ENCODE measurements at regions not wholly inside any gene's neighbourhood (a gene's known extent, or its start where the extent isn't known, plus 50 kb on each side); places are given as distances from the start of the nearest gene placed in this dataset.
A peak's percentile ranks its signal among the peaks of the same experiment; 100 is the strongest.

DNA sequence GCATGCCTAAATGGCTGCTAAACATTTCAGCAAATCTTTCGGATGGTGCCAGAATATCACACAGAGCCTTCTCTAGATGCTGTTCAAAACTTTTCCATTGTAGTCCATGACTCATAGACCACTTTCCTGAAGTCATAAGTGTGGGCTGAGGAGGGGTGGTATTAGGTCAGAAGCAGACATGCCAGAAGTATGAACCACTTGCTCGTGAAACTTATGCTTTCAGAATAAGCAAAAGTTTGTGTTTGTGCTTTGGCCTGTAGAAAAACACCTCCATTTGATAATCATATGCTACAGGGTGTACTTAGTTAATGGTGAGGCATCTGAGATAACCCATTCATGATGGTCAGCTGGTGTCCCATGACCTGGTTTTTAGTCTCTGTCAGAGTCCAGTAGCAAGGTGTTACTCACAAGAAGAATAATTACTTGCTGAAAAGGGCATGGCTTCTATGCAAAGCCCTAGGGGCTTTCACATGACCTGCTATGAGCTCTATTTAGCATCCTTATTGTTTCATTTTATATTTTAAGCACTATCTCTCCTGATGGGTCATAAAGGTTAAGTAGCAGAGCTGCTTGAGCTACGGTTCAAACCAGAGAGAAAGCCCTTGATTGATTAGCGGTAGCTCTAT lies 183.1 kb upstream of the IVNS1ABP start:
- peak in 1 of 3 donors; percentile 1 for DNase-seq (ENCODE audit: low read depth in 3 of 3)

DNA sequence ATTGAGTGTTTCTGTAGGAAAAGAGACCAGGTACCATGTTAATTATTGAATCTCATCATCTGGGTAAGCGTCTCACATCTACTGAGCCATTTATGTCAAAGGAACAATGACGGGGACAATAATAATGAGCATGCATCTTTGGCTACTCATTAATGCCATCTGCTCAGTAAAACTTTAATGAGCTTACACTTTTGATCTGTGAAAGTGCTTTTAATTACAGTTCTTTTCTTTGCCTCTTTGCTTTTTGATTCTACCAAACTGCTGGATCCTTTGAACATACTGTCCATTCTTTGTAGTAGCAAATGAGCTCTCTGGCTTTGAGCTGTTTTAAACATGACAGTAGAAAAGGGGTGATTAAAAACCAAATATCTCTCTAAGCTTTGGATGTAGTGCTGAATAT lies 181.2 kb upstream of the IVNS1ABP start:
- no peak for DNase-seq (ENCODE audit: low read depth in 3 of 3)

DNA sequence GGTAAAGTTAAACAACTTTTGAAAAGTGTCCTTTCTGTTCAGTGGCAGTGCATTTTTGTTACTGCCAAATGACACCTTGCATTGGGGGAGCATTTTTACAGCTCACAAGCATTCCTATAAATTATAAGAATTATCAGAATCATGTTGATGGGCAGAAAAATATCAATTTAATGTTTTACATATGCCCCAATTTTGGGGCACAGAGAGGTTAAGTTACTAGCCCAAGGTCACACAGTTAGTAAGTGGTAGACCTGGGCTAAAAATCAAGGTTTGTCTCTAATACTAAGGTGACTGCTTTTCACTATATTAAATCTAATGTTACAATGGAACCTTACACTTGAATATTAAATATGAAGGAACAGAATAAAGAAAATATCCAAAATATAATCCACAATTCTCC lies 180.1 kb upstream of the IVNS1ABP start:
- no peak for DNase-seq (ENCODE audit: low read depth in 3 of 3)

DNA sequence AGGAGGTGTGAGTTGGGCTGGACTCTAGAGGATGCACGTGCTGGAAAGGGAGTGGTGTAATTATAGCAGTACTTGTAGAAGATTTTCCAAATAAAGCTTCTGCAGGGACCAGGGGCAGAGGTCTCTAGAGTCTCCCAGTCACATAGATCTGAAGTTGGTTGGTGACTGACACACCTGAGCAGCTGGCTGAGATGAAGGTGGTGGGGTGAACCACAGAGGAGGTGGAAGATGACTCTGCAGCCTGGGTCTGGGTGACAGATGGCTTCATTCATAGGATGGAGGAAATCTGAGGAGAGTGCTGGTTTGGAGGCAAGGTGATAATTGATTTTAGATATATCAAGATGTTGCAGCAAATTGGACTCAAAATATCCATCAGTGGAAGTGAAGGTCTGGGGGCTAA lies 178.9 kb upstream of the IVNS1ABP start:
- no peak for DNase-seq (ENCODE audit: low read depth in 3 of 3)

DNA sequence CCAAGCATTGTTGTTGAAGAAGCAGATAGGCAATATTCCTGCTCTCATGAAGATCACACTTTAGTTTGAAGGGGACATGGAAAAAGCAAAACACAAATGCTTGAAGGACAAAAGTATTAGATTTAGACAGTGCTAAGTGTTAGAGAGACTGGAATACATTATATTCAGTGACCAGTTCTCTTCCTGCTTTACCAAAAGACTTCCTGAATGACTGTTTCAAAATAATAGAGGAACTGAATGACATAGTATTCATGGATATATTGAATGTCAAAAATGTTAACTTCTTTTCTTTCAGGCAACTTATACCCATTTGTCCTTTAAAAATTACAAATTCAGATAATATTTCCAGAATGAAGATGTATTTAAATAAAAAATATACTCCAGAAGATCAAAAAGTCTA lies 178.0 kb upstream of the IVNS1ABP start:
- DNase-seq (ENCODE audit: low read depth in 3 of 3) = no peak

DNA sequence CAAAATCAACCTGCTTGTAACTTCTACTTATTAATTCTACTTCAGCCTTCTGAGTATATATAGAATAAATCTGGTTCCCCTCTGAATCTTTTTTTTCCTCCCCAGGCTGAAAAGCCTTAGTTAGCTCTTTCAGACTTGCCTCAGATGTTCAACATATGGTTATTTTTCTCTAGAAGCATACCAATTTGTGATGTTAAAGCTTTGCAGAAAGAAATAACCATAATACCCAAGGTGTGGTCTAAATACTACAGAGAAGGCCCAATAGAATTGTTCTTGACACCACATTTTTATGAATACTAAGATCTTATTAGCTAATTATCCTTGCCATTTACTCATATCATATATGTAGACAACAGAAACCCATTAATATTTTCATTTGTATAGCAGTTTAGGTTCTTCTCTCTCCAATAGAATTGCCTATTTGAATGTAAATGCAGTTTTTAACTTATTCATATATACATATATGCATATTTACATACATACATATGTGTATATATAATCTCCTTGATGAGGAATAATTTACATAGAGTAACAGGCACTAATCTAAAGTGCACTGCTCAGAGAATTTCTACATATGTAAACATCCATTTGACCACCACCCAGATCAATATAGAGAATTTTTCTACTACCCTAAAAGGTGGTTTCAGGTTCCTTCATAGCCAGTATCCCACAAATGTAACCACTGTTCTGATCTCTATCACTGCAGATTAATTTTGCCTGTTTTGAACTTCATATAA lies 175.2 kb upstream of the IVNS1ABP start:
- no peak for DNase-seq (ENCODE audit: low read depth in 3 of 3)

DNA sequence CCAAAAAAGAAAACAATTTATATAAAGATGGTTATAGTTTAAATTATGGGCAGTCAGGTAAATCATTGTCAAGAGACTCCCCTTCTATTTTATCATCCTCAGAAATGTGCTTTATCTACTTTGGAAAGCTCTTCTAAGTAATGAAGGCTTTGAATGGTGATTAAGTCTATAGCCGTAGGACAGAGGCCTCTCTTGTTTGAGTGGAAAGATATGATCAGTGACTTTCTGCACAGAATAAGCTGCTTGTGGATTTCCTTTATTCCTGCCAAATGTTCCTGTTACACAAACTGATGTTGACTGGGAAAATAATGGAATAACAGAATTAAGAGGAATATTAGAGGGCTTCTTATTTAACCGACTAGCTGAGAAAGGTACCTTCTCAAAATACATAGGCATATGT lies 174.6 kb upstream of the IVNS1ABP start:
- DNase-seq (ENCODE audit: low read depth in 3 of 3) = no peak

DNA sequence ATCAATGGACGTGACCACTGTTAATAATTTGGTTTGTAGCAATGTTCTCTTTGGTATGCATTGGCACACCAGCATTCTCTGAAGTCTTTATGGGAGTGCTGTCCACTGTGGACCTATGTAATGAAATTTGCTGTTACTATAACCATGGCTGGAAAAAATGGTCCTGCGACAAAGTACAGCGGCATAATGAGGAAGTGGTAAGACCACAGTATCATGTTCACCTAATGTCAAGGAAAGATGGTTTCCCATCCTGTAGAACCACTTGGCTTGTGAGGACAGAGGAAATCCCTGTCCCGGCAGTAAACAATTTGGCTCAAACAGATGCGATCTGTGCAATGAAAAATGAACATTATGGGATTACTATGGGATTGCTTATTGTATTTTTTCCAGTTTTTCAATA lies 173.9 kb upstream of the IVNS1ABP start:
- DNase-seq (ENCODE audit: low read depth in 3 of 3) = no peak

DNA sequence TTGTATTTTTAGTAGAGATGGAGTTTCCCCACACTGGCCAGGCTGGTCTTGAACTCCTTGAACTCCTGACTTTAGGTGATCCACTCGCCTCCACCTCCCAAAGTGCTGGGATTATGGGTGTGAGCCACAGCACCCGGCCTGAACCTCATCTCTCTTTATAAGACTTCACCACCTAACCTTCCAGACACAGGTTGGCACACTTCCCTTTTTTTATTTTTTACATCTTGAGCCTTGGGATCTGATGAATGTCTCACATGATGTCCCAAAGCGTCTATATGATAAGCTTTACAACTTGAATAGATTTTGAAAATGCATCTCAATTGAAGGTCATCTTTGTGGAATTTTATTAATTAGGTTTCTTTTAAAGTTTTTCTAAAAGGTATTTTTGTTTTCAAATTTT lies 172.4 kb upstream of the IVNS1ABP start:
- DNase-seq (ENCODE audit: low read depth in 3 of 3) = no peak

DNA sequence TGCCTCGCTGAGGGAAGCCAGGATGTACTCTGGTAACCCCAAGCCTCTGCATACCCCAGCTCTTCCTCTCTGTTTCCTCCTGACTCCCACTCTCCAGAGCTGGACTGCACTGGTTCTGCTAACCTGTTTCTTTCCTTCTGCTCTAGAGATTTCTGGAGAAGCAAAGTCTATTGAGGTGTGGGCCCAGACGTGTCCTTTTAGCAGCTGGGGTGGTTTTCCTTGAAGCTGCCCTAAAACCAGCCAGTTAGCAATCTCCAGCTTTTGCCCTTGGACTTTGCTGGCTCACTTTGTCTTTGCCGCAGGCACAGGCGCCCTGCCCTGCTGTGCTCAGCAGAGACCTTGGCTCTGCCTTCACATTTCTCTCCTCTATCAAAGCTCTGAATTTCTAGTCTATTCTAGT lies 171.8 kb upstream of the IVNS1ABP start:
- no peak for DNase-seq (ENCODE audit: low read depth in 3 of 3)

DNA sequence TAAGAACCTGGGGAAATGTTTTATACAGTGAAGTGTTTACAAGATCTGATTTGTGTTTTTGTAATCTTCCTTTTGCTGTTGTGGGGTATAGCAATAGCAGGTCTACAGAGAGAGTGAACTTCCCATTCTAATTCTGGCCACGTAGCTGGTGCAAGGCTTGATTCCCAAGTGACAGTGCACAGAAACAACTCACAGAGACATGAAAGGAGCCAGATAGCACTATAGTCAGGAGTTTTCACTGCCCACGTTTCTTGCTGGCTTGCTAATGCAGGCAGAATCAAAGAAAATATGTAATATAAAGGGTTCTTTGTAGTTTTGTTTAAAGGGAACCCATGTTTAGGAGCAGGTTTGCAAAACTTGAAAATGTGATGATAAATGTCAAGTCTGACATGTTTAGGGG lies 170.9 kb upstream of the IVNS1ABP start:
- no peak for DNase-seq (ENCODE audit: low read depth in 3 of 3)

DNA sequence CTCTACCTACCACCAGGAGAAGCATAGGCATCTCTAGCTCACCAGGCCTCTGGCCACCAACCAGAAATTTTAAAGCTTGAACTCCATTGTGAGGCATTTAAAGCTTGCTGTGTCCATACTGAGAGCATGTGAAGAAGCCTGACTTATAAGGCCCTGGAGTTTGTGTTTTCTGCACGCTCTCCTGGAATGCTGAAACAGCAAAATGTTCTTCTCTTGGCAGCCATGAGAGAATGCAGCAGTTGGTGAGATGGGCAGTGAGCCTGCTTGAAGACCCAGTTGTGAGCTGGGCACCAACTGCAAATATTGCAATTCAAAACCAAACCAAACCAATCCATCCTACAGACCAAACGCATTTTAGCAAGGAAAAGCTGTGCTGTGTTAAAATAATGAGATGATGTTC lies 170.0 kb upstream of the IVNS1ABP start:
- DNase-seq (ENCODE audit: low read depth in 3 of 3) = no peak

DNA sequence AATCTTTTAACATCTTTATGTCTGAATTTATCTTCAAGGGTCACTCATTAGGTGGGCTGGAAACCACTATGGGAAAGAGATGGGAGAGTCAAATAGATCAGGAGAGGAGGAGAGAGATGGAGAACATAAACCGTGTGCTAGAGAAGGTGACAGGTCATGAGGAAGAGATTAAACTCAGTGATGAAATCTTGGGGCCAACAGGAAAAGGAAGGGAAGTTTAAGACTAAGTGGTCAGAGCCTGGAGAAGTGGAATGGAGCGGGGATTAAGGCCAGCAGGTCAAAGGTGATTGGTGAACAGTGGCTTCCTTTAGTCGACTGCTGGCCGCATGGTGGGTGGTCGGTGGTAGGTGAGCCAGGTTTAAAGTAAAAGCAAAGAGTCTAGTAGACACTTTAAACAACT lies 169.3 kb upstream of the IVNS1ABP start:
- DNase-seq (ENCODE audit: low read depth in 3 of 3) = no peak

DNA sequence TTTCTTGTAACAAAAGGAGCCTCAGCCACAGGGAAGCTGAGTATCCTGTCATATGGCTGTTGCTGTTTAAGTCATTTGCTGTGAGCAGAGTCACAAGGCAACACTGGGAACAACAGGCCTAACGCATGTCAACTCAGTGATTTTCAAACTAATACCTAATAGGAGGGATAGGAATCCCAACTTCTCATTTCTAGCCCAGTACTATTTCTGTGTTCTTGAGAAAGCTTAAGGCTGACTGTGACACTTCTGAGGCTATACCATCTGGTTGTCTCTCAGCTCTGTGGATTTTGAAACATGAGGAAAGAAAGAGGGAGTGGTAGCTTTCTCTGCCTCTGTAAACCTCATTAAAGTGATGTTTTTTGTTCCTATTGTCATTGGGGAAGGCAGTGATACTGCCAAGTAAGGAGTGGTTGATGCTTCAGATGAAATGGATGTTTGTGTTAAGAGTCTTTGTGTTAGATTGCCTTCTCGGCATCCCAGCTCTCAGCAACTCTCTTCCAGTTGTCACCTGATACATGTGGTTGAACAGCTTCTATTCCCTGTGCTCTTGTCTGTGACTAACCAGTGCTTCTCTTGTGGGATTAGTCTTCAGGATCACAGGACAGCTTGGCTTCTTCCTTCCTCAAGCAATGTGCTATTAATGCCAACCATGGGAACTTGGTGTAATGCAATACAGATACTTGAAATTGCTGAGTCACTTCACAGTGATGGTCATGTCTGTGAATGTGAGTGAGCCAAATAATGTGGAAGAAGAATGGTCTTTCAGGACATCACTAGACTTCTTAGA lies 166.8 kb upstream of the IVNS1ABP start:
- DNase-seq (ENCODE audit: low read depth in 3 of 3) = no peak

DNA sequence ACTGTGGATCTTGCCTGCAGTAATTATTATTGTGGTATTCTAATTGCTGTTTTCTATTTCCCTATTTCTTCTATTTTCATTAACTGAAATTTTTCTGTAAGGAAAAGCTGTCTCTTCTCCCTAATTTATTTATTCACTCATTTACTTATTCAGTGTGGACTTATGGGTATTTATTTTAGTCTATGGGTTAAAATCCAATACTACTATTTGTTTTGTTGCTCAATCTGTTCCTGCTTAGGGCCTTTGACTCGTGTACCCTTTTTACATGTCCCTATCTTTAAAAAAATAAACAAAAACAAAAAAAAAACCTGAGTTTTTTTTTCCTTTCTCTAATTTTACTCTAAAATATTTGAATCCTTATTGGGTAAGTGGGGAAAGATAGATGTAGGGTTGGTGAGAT lies 166.2 kb upstream of the IVNS1ABP start:
- no peak for DNase-seq (ENCODE audit: low read depth in 3 of 3)

DNA sequence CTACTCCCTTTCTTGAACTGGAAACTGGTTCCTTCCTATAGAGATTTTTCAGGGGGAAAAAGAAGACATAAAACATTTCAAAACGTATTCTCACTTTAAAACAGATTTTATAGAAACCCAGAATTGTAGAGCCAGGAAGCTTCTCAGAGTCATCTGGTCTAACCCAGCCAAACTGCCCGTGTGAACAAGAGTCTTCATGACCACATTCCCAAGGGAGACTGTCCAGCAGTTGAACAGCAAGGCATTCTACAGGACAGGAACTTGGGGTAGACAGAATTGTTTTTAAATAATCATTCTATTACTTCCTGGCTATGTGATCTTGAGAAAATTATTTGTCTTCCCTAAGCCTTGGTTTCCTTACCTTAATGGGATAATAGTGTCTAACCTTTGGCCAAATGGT lies 163.5 kb upstream of the IVNS1ABP start:
- DNase-seq (ENCODE audit: low read depth in 3 of 3) = no peak

DNA sequence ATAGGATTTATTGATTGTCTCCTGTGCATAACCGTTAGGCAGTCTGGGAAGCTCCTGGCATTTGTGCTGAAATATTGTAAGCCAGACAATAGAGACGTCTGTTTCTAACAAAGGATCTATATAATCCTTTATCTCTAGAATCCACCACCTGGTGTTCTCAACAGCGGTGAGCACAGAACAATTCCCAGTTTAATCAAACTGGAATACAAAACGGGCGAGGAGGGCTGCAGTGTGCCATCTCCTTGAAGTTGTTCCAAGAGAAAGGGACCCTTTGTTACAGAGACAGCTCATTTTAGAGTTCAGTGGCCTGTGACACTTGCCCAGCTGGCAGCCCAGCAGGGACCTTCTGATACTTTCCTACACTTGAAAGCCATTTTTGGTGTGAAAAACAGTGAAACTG lies 162.8 kb upstream of the IVNS1ABP start:
- no peak for DNase-seq (ENCODE audit: low read depth in 3 of 3)

DNA sequence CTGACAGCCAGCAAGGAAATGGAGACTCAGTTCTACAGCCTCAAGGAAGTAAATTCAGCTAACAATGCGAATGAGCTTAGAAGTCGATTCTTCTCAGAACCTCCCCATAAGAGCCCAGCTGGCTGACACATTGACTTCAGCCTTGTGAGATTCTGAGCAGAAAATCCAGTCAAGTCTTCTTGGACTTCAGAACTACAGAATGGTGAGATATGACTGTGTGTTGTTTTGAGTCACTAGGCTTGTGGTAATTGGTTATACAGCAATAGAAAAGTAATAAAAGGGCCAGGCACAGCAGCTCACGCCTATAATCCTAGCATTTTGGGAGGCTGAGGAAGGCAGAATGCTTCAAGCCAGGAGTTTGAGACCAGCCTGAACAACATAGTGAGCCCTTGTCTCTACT lies 161.8 kb upstream of the IVNS1ABP start:
- no peak for DNase-seq (ENCODE audit: low read depth in 3 of 3)

DNA sequence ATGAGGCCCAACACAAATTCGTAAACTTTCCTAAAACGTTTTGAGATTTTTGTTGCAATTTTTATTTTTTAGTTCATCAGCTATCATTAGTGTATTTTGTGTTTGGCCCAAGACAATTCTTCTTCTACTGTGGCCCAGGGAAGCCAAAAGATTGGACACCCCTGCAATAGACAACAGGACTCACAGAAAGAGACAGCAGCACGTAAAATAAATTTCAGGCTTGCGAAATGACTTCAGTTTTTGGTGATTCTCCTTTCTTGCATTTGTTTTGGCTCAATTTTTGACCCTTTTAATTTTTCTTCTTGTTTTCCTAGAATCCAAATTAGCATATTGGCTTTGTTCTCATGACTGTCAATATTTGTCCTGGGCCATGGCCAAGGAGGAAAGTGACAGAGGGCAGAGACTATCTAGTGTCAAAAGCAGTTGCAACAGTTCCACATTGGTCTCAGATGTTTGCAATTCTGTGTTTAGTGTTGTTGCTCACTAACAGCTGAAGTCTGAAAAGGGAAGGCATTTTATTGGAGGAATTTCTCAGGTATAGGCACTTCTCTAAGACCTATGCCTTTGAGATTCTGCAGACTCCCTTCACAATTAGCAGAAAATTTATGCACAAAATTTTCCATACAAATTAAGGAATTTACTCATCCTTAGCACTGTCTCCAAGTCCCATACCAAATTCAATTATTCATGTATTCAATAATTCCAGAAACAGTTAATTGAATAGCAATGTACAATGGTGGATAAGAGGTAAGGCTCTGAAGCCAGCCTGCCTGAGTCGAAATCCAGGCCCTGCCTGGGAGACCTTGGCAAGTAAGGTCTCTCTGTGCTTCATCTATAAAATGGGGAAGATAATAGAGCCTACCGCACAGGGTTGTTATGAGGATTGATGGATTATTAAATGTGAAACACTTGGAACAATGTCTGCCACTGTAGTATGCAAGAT lies 160.9 kb upstream of the IVNS1ABP start:
- no peak for DNase-seq (ENCODE audit: low read depth in 3 of 3)

DNA sequence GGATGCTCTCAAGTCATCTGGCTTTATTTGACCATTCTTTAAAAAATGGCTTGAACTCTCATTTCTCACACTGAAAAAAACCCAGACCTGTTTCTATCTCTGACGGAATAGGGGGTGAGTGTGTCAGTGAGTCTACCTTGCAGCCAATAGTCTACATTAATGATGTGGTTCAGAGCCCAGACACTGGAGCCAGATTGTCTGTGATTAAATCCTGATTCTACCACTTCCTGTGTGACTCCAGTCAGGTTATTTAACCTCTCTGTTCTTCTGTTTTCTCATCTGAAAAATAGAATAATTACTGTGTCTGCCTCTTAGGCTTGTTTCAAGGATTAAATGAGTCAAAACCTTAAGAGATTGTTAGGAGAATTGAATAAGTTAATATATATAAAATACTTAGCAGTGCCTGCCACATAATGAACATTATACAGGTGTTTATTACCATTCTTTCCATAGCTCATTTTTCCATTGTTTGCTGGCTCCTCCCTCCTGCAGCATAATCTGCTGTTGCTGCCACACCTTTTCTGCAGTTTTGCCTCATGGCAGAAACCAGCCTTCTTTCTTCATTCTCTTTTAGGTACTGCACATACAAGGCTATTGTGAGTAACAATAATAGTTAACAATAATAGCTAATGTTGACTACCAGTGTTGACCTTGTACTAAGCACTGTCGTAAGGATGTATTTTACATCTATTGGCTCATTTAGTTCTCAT lies 157.6 kb upstream of the IVNS1ABP start:
- no peak for DNase-seq (ENCODE audit: low read depth in 3 of 3)

DNA sequence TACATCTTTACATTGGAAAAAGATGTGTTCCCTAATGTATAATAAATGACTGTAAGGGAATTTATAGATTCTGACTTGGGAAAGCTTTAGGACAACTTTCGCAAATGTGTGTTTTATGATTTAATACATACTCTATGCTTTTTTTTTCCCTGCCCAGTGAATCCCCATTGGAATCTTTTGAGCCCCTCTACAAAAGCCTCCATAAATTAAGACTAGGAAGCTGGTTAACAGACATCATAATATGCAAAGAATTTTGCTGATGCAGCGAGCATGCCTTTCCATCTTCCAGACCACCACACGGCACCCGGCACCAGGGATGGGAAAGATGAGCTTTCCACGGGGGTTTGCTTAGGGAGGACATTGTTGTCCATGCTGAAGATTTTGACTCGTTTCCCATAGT lies 156.1 kb upstream of the IVNS1ABP start:
- DNase-seq (ENCODE audit: low read depth in 3 of 3) = no peak

Measured in stimulated activated CD4-positive, alpha-beta T cell treated with anti-CD3 and anti-CD28 coated beads, TNF-alpha, amount 100 ng/mL, for 48 hours (primary cell).